Ascending aorta (tissue), 2 donors: ENCODE measurements at regions not wholly inside any gene's neighbourhood (a gene's known extent, or its start where the extent isn't known, plus 50 kb on each side); places are given as distances from the start of the nearest gene placed in this dataset.

ENCODE experiments used
- DNase-seq, 2 donors: peaks; one replicate each; pipeline ENCODE4 v3.0.0-alpha.2; 2019; ENCODE audit warnings: low spot score in 2 of 2
- H3K27ac ChIP-seq, 2 donors: fragments of 200-600 bp; sonication (generic); one replicate each; pipeline ENCODE4 v1.5.1; 2016 to 2017; ENCODE audit warnings: mild to moderate bottlenecking in 1 of 2
- H3K27me3 ChIP-seq: fragments of 200-600 bp; sonication (generic); one replicate; pipeline ENCODE4 v1.5.1; 2017
- H3K36me3 ChIP-seq, 2 donors: fragments of 200-600 bp; sonication (generic); one replicate each; pipeline ENCODE4 v1.5.1; 2016
- H3K4me1 ChIP-seq, 2 donors: fragments of 200-600 bp; sonication (generic); one replicate each; pipeline ENCODE4 v1.5.1; 2016 to 2017; ENCODE audit warnings: mild to moderate bottlenecking in 1 of 2
- H3K4me3 ChIP-seq, 2 donors: fragments of 200-600 bp; sonication (generic); one replicate each; pipeline ENCODE4 v1.5.1; 2016 to 2017; ENCODE audit warnings: mild to moderate bottlenecking in 1 of 2
- H3K9me3 ChIP-seq, 2 donors: fragments of 200-600 bp; sonication (generic); one replicate each; pipeline ENCODE4 v1.5.1; 2016
- intact Hi-C: fragments of 100-400 bp; cut with DNase I; formaldehyde crosslinking; loops from one replicate; pipeline ENCODE4 v1.15.1; 2023
- TF ChIP-seq, protein P1 (sequence below), 3 experiments: fragments of 200-600 bp in 2 of 3; fragments of 450-650 bp in 1 of 3; sonication (generic) in 2 of 3; IDR thresholded peaks; one replicate each; pipeline ENCODE4 v1.5.1; 2016 to 2019; ENCODE audit warnings: antibody characterized with exemption in 3 of 3, mild to moderate bottlenecking in 1 of 3, moderate library complexity in 1 of 3

- DNase-seq, result no peak
- no peaks in the 10 kb centered on the region for H3K9me3 ChIP-seq
- H3K4me1 ChIP-seq, result no peaks in the 10 kb centered on the region
- no peaks in the 10 kb centered on the region for H3K36me3 ChIP-seq
- H3K4me3 ChIP-seq, result no peak overlapping the region
- no peak overlapping the region for H3K27ac ChIP-seq
- intact Hi-C loops, result no loop called here
- no peaks in the 10 kb centered on the region for H3K27me3 ChIP-seq
- TF ChIP-seq, protein P1, sequence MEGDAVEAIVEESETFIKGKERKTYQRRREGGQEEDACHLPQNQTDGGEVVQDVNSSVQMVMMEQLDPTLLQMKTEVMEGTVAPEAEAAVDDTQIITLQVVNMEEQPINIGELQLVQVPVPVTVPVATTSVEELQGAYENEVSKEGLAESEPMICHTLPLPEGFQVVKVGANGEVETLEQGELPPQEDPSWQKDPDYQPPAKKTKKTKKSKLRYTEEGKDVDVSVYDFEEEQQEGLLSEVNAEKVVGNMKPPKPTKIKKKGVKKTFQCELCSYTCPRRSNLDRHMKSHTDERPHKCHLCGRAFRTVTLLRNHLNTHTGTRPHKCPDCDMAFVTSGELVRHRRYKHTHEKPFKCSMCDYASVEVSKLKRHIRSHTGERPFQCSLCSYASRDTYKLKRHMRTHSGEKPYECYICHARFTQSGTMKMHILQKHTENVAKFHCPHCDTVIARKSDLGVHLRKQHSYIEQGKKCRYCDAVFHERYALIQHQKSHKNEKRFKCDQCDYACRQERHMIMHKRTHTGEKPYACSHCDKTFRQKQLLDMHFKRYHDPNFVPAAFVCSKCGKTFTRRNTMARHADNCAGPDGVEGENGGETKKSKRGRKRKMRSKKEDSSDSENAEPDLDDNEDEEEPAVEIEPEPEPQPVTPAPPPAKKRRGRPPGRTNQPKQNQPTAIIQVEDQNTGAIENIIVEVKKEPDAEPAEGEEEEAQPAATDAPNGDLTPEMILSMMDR (IDR thresholded peaks at IDR 0.05), result no peak
Observed at GRCh38 chr18:78903436-78904178, 76.0 kb upstream of the SALL3 start.

- intact Hi-C loops, result no loop called here
- DNase-seq, result no peak
- H3K27me3 ChIP-seq, result no peaks in the 10 kb centered on the region
- H3K4me3 ChIP-seq, result no peak overlapping the region
- H3K36me3 ChIP-seq, result no peaks in the 10 kb centered on the region
- no peaks in the 10 kb centered on the region for H3K9me3 ChIP-seq
- TF ChIP-seq, protein P1 (IDR thresholded peaks at IDR 0.05), result no peak
- no peaks in the 10 kb centered on the region for H3K4me1 ChIP-seq
- no peak overlapping the region for H3K27ac ChIP-seq
Observed at GRCh38 chr18:78904179-78904531, 75.5 kb upstream of the SALL3 start.

GRCh38 chr18:78905334-78905733 lies 74.3 kb upstream of the SALL3 start:
- H3K9me3 ChIP-seq, result no peaks in the 10 kb centered on the region
- TF ChIP-seq, protein P1 (IDR thresholded peaks at IDR 0.05), result no peak
- intact Hi-C loops, result no loop called here
- H3K4me3 ChIP-seq, result no peak overlapping the region
- no peaks in the 10 kb centered on the region for H3K27me3 ChIP-seq
- no peak for DNase-seq
- no peaks in the 10 kb centered on the region for H3K36me3 ChIP-seq
- no peak overlapping the region for H3K27ac ChIP-seq
- no peaks in the 10 kb centered on the region for H3K4me1 ChIP-seq

DNA sequence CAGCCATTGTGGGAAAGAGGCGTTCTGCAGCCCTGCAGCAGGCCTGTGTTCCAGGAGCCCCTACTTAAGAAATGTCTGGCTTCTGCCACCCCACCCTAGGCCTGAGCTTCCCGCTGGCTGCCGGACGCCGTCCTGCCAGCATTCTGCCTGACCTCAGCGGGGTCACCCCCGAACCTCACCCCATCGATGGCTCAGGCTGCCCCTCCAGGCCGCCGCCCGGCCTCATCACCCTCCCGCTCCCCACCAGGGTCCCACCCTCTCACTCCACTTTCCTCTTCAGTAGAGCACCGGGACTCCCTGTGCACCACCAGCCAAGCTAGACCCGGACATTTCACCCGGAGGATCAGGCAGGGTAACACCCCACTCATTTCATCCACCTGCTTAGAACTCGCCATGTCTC lies 73.6 kb upstream of the SALL3 start:
- TF ChIP-seq, protein P1 (IDR thresholded peaks at IDR 0.05), result no peak
- Histone ChIP-seq H3K4me3 (no peak overlapping the region), H3K36me3 (no peaks in the 10 kb centered on the region), H3K27me3 (no peaks in the 10 kb centered on the region), H3K4me1 (no peaks in the 10 kb centered on the region), H3K27ac (no peak overlapping the region), H3K9me3 (no peaks in the 10 kb centered on the region)
- DNase-seq, result no peak
- intact Hi-C loops, result no loop called here

GRCh38 chr18:78908462-78909260 lies 71.0 kb upstream of the SALL3 start:
- no peak overlapping the region for H3K4me3 ChIP-seq
- H3K36me3 ChIP-seq, result no peaks in the 10 kb centered on the region
- TF ChIP-seq, protein P1 (IDR thresholded peaks at IDR 0.05), result no peak
- H3K27ac ChIP-seq, result no peak overlapping the region
- H3K4me1 ChIP-seq, result no peaks in the 10 kb centered on the region
- intact Hi-C loops, result no loop called here
- H3K9me3 ChIP-seq, result no peaks in the 10 kb centered on the region
- no peak for DNase-seq
- no peaks in the 10 kb centered on the region for H3K27me3 ChIP-seq
